HUES48 (cell line): ENCODE measurements at regions not wholly inside any gene's neighbourhood (a gene's known extent, or its start where the extent isn't known, plus 50 kb on each side); places are given as distances from the start of the nearest gene placed in this dataset.
A peak's percentile ranks its signal among the peaks of the same experiment; 100 is the strongest.

Source experiments
- H3K27ac ChIP-seq: one replicate; pipeline ENCODE4 v1.7.0; 2013; ENCODE audit warnings: low read depth, low read length, inconsistent platforms
- H3K27me3 ChIP-seq: 2 replicates; pipeline ENCODE4 v1.6.1; 2013; ENCODE audit warnings: mild to moderate bottlenecking, low read length; ENCODE audit not compliant: control insufficient read depth, insufficient read depth
- H3K36me3 ChIP-seq: 2 replicates; pipeline ENCODE4 v1.6.1; 2013; ENCODE audit warnings: low read length; ENCODE audit not compliant: control insufficient read depth, insufficient read depth
- H3K4me1 ChIP-seq: 2 replicates; pipeline ENCODE4 v1.6.1; 2013; ENCODE audit warnings: mild to moderate bottlenecking, low read length; ENCODE audit not compliant: control insufficient read depth, insufficient read depth
- H3K4me3 ChIP-seq: 2 replicates; pipeline ENCODE4 v1.5.1; 2013; ENCODE audit warnings: mild to moderate bottlenecking, low read depth, low read length
- H3K9ac ChIP-seq: 2 replicates; pipeline ENCODE4 v1.6.1; 2013; ENCODE audit warnings: mild to moderate bottlenecking, low read depth, low read length, moderate library complexity
- H3K9me3 ChIP-seq: 2 replicates; pipeline ENCODE4 v1.6.1; 2013; ENCODE audit warnings: low read length; ENCODE audit not compliant: control insufficient read depth, insufficient read depth

DNA sequence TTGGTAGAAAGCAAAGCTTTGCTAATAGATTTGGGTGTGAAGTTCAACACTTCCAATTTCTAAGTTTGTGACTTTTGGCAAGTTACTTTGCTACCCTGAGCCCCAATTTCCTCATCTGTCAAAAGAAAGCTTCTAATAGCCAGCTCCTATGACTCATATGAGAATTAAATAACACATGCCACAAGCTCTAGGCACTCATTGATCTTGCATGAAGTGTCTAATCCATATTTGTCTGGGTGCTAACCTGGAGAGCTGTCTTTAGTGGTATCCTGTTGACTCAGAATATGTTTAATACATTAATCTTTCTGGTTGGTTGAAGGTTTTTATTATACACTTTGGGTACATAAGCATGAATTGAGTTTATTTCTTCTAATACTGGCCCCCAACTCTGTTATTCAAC is 188.8 kb downstream of the POSTN start:
- no peaks in the 10 kb centered on the region for H3K27me3 ChIP-seq
- H3K27ac ChIP-seq, result no peak overlapping the region
- no peaks in the 10 kb centered on the region for H3K4me1 ChIP-seq
- H3K9ac ChIP-seq, result no peak overlapping the region
- no peaks in the 10 kb centered on the region for H3K36me3 ChIP-seq
- no peaks in the 10 kb centered on the region for H3K9me3 ChIP-seq
- H3K4me3 ChIP-seq, result no peak overlapping the region

DNA sequence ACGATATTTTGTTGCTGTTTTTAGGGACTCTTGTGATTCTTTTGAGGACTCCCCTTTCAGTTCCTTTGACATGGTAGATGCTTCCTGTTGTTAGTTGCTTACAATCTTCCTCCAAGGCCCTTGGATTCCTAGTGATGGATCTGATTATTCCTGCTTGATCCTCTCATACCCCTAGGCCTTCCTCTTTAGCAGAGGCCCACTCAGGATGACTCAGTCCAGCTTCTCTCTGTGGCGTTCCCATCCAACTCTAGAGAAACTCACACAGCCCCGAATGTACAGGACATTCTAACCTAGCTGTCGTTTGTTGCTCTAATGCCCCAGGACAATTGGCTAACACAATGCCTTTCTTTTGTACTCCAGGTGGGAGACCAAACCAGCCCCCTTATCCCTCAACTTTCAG is 191.4 kb downstream of the POSTN start:
- H3K27me3 ChIP-seq, result no peaks in the 10 kb centered on the region
- no peaks in the 10 kb centered on the region for H3K9me3 ChIP-seq
- H3K9ac ChIP-seq, result no peak overlapping the region
- H3K27ac ChIP-seq, result no peak overlapping the region
- no peaks in the 10 kb centered on the region for H3K36me3 ChIP-seq
- H3K4me1 ChIP-seq, result no peaks in the 10 kb centered on the region
- no peak overlapping the region for H3K4me3 ChIP-seq

- Histone ChIP-seq H3K9ac (no peak overlapping the region), H3K4me3 (no peak overlapping the region), H3K9me3 (no peaks in the 10 kb centered on the region), H3K27ac (no peak overlapping the region), H3K4me1 (no peaks in the 10 kb centered on the region), H3K36me3 (no peaks in the 10 kb centered on the region), H3K27me3 (no peaks in the 10 kb centered on the region)
Observed at GRCh38 chr13:37406031-37406430, 192.5 kb downstream of the POSTN start.

GRCh38 chr13:37403776-37404527 is 194.6 kb downstream of the POSTN start:
- Histone ChIP-seq H3K4me1 (no peaks in the 10 kb centered on the region), H3K9ac (no peak overlapping the region), H3K27me3 (no peaks in the 10 kb centered on the region), H3K4me3 (no peak overlapping the region), H3K36me3 (no peaks in the 10 kb centered on the region), H3K27ac (no peak overlapping the region), H3K9me3 (no peaks in the 10 kb centered on the region)

- H3K9ac ChIP-seq, result no peak overlapping the region
- no peaks in the 10 kb centered on the region for H3K4me1 ChIP-seq
- no peak overlapping the region for H3K4me3 ChIP-seq
- no peaks in the 10 kb centered on the region for H3K9me3 ChIP-seq
- H3K27me3 ChIP-seq, result no peaks in the 10 kb centered on the region
- no peak overlapping the region for H3K27ac ChIP-seq
- no peaks in the 10 kb centered on the region for H3K36me3 ChIP-seq
Observed at GRCh38 chr13:37401721-37402120, 196.8 kb downstream of the POSTN start.

- no peaks in the 10 kb centered on the region for H3K9me3 ChIP-seq
- no peak overlapping the region for H3K9ac ChIP-seq
- no peak overlapping the region for H3K27ac ChIP-seq
- no peaks in the 10 kb centered on the region for H3K4me1 ChIP-seq
- no peak overlapping the region for H3K4me3 ChIP-seq
- no peaks in the 10 kb centered on the region for H3K27me3 ChIP-seq
- H3K36me3 ChIP-seq, result no peaks in the 10 kb centered on the region
Observed at GRCh38 chr13:37397535-37397934, 201.0 kb downstream of the POSTN start.

DNA sequence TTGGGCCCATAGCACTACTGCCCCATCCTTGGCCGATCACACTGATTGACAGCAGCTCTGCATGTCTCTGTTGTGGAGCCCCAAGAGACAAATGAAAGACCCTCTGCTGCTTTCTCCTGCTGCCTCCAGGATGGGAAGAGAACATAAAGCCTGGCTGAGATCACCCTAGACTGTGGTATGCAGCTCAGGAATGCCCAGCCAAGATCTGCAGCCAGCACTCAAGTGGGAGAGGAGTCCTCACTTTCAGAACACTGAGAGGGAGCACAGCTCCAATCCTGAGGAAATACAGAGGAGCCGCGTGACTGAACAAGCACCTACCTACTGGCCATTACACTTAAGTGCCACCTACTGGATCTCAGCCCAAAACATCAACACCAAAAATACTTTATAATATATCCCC is 203.0 kb downstream of the POSTN start:
- H3K9me3 ChIP-seq, result no peaks in the 10 kb centered on the region
- no peaks in the 10 kb centered on the region for H3K36me3 ChIP-seq
- no peak overlapping the region for H3K9ac ChIP-seq

DNA sequence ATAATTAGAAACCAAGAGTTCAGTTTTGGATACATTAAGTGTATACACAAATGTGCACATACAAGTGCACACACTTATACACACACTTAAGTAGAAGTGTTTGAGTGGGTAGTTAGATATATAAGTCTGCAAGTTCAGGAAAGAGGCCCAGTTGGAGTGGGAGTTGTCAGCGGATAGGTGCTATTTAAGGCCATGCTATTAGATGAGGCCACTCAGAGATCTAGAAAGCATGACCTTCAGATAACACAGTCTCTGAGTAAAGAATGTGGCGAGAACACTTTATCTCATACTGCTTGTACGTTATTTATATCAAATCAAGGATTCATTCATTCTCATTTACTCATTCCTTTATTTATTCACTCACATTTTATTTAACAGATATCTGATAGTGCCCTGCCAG is 206.2 kb downstream of the POSTN start:
- Histone ChIP-seq H3K4me3 (no peak overlapping the region), H3K9ac (no peak overlapping the region), H3K9me3 (no peaks in the 10 kb centered on the region), H3K27me3 (no peaks in the 10 kb centered on the region), H3K4me1 (no peaks in the 10 kb centered on the region), H3K36me3 (no peaks in the 10 kb centered on the region), H3K27ac (no peak overlapping the region)

More for the DNA sequence above, 203.0 kb downstream of the POSTN start:
- no peak overlapping the region for H3K4me3 ChIP-seq
- H3K27me3 ChIP-seq, result no peaks in the 10 kb centered on the region
- H3K27ac ChIP-seq, result no peak overlapping the region
- no peaks in the 10 kb centered on the region for H3K4me1 ChIP-seq

DNA sequence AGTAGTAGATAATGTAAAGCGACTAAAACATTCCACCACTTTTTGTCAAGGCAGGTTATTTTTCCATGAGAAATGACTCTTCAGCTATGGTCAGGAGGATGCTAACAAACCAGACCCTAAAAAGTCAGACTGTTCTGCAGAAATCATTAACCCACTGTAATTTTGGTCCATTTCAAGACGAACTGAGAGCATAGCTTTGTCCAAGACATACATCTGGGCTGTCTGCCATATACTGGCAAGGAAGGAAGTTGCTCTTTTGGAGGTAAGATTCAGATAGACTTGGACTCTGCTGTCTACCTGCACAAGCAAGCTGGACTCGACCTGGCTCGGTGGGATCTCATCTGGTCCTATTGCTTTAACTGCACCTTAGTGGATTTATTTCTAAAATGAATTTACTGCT is 207.8 kb downstream of the POSTN start:
- Histone ChIP-seq H3K4me1 (peaks cover 7% of the 10 kb centered on the region; the same call in 1 of the 2 replicates), H3K4me3 (no peak overlapping the region), H3K36me3 (no peaks in the 10 kb centered on the region), H3K9me3 (no peaks in the 10 kb centered on the region), H3K27ac (no peak overlapping the region), H3K27me3 (no peaks in the 10 kb centered on the region), H3K9ac (no peak overlapping the region)

DNA sequence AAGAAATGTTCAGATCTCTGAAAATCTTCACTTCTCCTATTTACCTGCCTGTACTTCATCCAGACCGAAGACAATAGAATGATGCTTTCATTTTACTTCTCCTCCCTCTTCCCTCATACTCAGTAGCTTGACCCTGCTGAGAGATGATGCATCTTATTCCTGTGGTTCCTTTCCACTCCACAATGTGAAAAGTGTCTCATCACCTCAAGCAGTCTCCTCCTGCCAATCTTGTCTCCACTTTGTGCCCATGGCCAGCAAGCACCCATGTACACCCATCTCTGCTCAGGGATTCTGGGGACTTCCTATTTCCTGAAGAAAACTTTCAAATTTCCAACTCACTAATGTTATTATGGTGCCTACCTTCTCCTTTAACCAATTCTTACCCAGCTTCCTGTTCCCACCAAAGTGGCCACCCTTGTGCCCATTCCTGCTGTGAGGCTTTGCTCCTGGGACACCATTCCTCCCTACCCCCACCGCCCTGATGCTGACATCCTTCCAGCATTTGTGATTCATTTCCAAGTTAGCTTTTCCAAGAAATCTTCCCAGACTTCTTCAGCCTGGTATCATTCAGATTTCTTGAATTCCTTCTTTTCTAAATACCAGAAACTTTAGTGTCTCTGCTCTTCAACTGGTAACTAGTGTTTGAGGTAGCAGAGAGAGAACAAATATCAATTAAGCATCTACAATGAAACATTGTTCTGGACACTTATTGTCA is 212.5 kb downstream of the POSTN start:
- H3K9ac ChIP-seq, result no peak overlapping the region
- H3K4me3 ChIP-seq, result no peak overlapping the region
- H3K27ac ChIP-seq, result no peak overlapping the region
- peaks cover 21% of the 10 kb centered on the region for H3K4me1 ChIP-seq
- H3K36me3 ChIP-seq, result no peaks in the 10 kb centered on the region
- H3K27me3 ChIP-seq, result no peaks in the 10 kb centered on the region
- H3K9me3 ChIP-seq, result no peaks in the 10 kb centered on the region

DNA sequence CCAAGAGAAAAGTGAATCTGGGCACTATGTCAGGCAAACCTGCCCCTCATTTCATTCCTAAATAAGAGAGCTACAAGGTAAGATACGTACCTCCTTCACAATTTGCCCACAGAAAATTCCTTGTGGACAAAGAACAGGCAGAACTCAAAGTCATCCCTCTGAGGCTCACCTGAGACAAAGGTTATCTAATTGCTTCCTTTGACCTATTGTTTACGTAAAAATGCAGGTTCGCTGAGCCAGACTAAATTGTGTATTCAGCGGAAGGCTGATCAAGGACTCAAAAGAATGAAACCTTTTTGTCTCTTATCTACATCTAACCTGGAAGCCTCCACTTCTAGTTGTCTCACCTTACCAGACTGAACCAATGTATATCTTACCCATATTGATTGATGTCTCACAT is 213.3 kb downstream of the POSTN start:
- no peaks in the 10 kb centered on the region for H3K9me3 ChIP-seq
- no peak overlapping the region for H3K4me3 ChIP-seq
- peak overlapping the region; percentile 24; the same call in 1 of the 2 replicates for H3K9ac ChIP-seq
- H3K4me1 ChIP-seq, result peaks cover 21% of the 10 kb centered on the region
- H3K36me3 ChIP-seq, result no peaks in the 10 kb centered on the region
- no peak overlapping the region for H3K27ac ChIP-seq
- H3K27me3 ChIP-seq, result no peaks in the 10 kb centered on the region
